Gastroesophageal sphincter (tissue), 3 donors: ENCODE measurements at regions not wholly inside any gene's neighbourhood (a gene's known extent, or its start where the extent isn't known, plus 50 kb on each side); places are given as distances from the start of the nearest gene placed in this dataset.

Experiments used
- CTCF ChIP-seq, 4 experiments: fragments of 200-600 bp in 2 of 4; fragments of 450-650 bp in 2 of 4; sonication (generic) in 1 of 4; IDR thresholded peaks; one replicate each; pipeline ENCODE4 v1.5.1; 2017 to 2019; ENCODE audit warnings: antibody characterized with exemption in 4 of 4, mild to moderate bottlenecking in 2 of 4, moderate library complexity in 2 of 4
- EP300 ChIP-seq: sonication (generic); formaldehyde crosslinking; IDR thresholded peaks from one replicate; pipeline ENCODE4 v1.6.1; 2017; ENCODE audit warnings: antibody characterized with exemption, mild to moderate bottlenecking
- POLR2AphosphoS5 ChIP-seq: sonication (generic); formaldehyde crosslinking; IDR thresholded peaks from one replicate; pipeline ENCODE4 v1.6.1; 2017; ENCODE audit warnings: antibody characterized with exemption

DNA sequence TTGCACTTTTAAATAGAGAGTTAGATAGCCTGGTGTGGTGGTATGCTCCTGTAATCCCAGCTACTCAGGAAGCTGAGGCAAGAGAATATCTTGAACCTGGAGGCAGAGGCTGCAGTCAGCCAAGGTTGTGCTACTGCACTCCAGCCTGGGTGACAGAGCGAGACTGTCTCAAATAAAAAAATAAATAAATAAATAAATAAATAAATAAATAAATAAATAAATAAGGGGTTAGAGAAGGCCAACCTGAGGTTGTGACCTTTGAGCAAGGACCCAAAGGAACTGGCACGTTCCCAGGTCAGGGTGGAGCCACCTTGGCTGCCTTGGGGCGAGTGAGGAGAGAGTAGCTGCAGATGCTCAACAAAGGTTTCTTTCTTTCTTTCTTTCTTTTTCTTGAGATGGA is 65.3 kb upstream of the TENM4 start:
- TF ChIP-seq POLR2AphosphoS5 = no peak
- TF ChIP-seq CTCF (IDR thresholded peaks at IDR 0.05) = no peak
- no peak for TF ChIP-seq EP300
